HG03521 (cell line): ENCODE measurements at regions not wholly inside any gene's neighbourhood (a gene's known extent, or its start where the extent isn't known, plus 50 kb on each side); places are given as distances from the start of the nearest gene placed in this dataset.
A peak's percentile ranks its signal among the peaks of the same experiment; 100 is the strongest.
"Not testable (repeated sequence)": the region's sequence is repeated elsewhere in the genome, so short reads cannot be mapped to it uniquely, and the experiment has no call there.

Source experiments
- ATAC-seq: cut with Tn5 transposase; IDR thresholded peaks from one replicate; pipeline ENCODE4 v1.9.1; 2021; ENCODE audit warnings: mild to moderate bottlenecking, moderate library complexity; ENCODE audit not compliant: unreplicated experiment

DNA sequence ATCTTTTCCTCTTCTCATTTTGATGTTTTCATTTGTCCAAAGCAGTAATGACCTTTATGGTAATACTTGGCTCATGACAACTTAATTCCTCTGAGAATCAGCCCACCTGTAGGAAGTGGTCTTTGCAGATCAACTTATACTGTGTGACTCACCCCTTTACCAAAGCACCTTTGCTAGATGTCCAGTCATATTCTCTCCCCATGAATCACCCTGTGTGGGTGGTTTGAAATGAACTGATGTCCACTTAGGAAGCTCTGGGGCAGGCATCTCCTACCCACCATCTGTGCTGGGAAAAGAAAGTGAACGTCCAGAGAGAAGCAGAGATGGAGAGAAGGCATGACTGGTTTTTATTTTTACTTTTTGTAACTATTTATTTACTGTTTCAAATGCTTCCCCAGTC, 410.3 kb downstream of the KIF20B start:
- ATAC-seq = no peak

DNA sequence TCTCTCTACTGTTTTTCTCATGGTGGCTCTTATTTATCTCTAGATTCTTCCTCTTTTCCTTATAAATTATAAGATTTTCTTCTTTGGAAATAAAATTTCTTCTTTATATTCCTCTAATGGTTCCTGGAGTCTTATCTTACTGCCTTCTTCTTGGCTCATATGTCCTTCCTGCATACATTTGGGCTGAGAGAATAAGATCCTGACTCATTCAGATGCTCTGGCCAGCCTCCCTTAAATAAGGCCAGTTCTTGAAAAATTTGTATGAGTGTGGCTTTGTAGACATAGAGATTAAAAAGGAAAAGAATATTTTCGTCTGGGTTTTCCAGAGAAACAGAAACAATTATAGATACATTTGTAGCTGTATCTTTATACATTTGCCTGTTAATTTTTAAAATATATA, 411.3 kb downstream of the KIF20B start:
- ATAC-seq = no peak

DNA sequence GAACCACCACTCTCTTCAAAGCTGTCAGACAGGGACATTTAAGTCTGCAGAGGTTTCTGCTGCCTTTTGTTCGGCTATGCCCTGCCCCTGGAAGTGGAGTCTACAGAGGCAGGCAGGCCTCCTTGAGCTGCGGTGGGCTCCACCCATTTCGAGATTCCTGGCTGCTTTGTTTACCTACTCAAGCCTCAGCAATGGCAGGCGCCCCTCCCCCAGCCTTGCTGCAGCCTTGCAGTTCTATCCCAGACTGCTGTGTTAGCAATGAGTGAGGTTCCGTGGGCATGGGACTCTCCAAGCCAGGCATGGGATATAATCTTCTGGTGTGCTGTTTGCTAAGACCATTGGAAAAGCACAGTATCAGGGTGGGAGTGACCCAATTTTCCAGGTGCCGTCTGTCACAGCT, 417.2 kb downstream of the KIF20B start:
- not testable (repeated sequence) for ATAC-seq

DNA sequence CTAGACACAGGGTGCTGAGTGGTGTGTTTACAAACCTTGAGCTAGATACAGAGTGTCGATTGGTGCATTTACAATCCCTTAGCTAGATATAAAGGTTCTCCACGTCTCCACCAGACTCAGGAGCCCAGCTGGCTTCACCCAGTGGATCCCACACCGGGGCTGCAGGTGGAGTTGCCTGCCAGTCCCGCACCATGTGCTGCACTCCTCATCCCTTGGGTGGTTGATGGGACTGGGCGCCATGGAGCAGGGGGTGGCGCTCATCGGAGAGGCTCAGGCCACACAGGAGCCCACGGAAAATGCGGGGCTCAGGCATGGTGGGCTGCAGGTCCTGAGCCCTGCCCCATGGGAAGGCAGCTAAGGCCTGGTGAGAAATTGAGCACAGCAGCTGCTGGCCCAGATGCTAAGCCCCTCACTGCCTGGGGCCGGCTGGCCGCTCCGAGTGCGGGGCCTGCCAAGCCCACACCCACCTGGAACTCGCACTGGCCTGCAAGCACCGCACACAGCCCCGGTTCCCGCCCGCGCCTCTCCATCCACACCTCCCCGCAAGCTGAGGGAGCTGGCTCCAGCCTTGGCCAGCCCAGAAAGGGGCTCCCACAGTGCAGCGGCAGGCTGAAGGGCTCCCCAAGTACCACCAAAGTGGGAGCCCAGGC, 418.4 kb downstream of the KIF20B start:
- not testable (repeated sequence) for ATAC-seq

DNA sequence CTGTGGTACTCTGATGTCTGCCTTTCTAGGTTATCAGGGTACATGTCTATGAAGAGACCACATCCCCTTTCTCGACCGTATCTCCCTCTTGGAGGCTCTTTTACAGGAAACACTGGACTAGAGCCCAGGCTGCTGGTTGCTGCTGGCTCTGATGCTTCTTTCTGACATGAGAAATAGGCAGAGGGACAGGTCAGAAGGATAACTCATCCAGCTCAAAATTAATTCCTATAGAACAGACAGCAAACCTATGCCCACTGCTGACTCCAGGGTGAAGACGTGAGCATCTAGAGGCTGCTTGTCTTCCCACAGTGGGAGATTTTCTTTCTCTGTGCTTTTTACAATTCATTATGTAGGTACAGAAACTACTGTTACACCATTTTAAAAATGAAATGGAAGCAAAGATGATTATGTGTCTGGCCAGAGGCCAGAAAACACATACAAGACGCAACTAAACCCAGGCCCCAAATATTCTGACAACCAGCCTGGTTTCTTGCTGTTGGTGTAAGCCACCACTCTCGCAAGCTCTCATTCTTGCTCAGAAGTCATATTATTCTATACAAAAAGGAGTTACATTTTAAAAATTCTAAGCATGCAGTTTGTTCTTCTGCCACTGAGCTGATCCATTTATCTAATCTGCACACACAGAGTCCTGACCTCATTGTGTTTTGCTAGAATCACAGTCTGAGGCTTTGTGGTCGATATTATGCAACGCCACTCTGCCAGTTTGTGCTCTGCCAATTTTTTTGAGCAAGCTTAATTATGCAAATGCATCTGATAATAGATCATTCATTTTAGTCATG, 424.3 kb downstream of the KIF20B start:
- ATAC-seq = no peak

DNA sequence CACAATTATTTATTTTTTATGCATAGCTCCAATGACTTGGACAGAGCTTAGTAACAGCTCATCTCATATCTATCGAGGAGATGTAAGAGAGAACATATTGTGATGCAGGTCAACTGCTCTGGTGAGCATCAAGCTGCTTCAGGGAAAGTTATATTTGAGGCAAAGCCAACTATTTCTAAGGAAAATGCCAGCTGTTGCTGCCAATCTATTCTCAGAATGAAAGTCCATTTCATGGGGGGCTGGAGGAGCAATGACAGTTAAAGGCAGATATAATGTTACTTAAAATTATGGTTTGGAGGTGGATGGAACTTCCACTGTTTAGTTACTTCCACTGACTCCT, 424.8 kb downstream of the KIF20B start:
- ATAC-seq = no peak

DNA sequence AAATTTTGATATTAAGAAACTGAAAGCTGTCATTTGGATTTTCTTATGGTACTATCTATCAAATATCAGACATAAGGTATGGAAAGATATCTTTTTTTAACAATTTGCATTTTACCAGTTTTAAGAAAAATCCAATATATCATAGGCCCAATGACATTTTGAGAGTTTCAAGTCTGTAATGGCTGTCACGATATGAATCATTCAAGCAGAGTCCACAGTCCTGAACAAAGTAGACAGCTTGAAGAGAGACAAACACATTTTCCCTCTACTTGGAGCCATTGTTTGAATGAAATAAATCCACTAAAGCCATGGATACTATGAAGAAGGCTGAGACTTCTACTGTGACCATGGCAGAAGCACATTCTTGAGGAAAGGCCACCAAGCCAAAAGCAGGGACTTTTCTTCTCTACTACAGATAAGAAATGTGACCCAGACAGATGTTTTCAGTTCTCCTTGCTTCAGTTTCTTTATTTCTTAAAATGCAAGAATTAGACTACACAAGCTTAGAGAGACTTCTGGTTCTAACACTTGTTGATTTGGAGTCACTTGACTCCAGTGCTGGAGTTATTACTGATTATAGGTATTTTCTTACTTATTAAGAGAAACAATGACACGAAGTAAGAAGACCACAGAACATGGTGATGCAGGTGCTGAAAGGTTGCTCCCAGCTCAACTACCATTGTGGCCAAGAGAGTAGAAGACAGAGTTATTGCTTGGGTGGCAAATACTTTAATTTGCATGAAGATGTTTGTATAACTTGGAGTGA, 429.1 kb downstream of the KIF20B start:
- peak; percentile 48 for ATAC-seq

DNA sequence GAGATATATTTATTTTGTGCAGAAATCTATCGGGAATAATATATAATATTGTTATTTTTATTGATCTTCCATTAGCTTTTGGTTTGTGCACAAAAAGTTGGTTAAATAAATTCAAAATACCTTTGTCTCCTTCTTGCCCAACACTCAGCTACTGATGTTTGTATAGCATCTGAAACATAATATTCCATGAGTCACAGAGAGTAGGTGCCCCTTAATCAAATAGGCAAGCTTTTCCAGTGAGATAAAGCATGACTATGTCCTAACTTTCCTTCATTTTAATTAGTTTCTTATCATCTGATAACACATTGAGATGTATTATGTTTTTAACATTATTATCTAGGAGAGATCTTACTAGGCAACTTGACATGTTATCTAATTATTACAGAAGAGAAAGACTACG, 432.2 kb downstream of the KIF20B start:
- ATAC-seq = no peak

DNA sequence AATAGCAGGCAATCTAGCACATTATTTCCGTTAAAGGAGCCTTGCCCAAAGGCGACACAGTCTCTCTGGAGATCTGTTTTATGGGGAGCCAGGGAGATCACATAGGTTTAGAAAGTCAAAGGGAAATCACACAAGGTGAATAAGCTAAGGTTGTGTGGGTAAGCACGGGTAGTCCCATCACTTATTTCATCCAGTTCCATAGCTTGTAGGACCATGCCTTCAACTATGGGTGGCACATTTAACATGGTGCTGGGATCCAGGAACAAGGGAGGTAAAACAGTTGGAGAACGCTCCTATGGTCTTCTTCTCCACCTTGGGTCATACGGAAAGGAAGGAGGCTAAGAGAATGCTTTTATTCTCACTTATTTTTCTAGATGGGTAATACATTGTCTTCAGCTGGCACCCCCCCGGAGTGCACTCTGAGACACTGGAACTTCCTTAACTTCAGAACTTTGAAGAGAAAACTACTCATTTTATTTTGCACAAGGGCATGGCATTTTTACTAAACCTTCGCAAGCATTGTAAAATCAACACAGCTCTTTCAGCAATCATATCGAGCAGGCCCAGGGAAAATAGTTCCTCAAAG, 435.4 kb downstream of the KIF20B start:
- ATAC-seq = no peak

DNA sequence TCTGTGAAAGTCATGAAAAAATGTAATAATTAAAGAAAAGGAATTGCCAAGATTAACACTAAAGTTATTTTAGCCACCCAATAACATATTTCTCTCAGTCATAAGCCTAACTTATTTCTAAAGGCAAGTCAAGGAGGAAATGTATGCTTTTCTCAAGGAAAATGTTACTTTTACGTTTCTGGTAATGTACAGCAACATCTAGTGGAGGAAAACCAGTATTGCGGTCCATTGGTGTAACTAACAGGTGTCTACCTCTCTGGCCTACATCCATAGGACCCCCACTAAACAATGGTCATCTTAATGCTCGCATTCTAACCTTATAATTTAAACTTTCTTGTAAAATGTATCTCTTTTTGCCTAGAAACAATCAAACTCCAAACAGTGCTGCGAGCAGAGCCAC, 437.5 kb downstream of the KIF20B start:
- ATAC-seq = no peak

DNA sequence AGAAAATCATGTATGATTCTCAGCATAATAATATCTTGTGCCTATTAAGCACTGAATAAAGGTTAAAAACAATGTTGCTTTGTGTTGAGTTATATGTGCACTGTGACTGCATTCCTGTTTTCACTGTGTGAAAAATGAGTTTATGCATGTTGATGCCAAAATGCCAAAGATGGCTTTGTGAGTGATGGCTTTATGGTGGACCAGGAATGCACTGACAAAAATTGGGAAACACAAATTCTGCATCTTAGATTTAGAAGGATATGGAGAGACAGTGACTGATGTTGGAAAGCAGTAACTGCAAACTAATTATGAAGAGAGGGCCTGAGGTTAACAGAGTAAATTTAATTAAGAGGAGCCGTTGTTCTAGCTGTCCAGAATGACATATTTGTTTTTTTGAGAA, 440.4 kb downstream of the KIF20B start:
- no peak for ATAC-seq

DNA sequence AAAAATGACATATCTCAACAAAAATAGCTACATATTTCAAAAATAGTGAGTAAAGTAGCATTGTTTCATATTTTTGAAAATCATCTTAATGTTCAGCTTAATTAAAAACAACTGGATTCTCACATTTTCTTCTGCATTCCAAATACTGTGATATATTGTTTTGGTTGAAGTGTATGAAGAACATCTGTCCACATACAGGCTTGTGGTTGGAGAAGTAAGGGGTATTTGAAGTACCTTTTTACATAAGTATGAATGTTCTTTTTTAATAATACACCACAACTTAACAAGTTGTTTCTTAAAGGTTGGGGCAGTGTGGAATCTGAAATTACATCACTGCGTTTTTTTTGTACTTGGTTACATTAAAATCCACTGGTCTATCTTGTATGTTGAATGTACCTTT, 442.5 kb downstream of the KIF20B start:
- ATAC-seq = no peak

DNA sequence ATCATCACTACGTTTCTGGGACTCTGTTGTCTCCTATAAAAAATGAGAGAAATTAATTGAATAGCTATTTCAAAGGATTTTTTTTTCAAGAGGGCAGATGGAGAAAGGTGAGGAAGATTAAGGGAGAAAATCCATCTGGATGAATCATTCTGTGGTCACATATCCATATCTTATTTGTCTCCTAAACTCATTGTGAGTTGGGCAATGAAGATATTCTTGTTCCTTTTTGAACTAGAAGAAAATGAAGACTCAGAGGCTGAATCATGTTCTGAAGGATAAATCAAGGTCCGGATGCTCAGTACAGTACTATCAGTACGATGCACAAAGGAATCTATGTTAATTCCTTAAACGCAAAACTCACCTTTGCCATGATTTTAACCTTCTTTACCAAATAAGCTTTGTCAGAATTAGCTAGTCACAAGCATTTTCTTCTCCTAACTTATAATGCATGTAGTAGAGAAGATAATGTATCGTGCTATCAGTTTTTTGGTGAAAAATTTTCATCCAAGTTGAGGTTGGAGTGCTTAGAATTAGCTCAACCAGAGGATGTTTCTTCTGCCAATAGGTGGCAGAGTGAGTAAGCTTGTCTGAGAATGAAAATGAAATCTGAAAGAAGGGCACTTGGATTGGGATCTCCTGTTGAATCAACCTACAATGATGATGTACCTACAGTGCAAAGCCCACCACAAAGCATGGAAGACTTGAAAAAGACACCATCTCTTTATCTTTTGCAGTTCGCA, 446.9 kb downstream of the KIF20B start:
- ATAC-seq = no peak

DNA sequence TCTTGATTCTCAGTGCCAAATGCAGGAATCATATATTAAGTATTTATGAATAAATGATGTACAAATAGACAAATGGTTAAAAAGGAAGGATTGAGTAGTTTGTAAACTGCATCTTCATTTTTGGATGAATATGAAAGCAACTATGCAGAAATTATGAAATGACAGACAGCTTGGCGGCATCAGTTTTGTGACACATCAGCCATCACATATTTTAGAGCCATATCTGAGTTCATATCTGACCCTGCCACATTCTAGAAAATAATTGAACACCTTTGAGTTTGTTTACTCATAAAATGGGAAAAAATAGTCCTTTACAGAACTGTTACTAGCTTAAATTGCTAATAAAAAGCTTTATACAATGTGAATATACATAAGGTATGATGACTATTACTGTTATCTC, 448.2 kb downstream of the KIF20B start:
- no peak for ATAC-seq

DNA sequence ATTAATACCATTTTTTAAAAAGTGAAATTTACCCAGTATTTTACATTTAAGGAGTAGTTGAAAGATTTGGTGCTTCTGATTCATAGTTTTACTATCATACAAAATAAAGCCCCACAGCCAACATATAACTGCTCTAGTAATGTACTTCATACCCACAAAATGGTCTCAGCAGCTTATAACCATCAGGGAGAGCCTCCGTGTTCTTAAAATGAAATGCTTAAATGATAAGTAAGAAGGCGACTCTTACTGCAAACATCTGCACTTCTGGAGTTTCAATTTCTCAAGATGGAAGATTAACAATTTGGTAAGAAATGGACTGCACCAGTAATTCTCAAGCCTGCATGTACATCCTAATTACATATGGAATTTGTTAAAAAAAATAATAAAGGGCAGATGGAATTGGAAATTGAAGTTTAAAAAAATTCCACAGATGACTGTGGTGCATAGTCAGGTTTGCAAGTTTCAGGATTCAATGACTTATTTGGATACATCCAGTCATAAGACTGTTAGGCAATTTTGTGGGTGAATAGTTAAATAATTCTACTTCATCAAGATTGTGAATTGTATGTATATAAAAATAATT, 461.0 kb downstream of the KIF20B start:
- no peak for ATAC-seq

DNA sequence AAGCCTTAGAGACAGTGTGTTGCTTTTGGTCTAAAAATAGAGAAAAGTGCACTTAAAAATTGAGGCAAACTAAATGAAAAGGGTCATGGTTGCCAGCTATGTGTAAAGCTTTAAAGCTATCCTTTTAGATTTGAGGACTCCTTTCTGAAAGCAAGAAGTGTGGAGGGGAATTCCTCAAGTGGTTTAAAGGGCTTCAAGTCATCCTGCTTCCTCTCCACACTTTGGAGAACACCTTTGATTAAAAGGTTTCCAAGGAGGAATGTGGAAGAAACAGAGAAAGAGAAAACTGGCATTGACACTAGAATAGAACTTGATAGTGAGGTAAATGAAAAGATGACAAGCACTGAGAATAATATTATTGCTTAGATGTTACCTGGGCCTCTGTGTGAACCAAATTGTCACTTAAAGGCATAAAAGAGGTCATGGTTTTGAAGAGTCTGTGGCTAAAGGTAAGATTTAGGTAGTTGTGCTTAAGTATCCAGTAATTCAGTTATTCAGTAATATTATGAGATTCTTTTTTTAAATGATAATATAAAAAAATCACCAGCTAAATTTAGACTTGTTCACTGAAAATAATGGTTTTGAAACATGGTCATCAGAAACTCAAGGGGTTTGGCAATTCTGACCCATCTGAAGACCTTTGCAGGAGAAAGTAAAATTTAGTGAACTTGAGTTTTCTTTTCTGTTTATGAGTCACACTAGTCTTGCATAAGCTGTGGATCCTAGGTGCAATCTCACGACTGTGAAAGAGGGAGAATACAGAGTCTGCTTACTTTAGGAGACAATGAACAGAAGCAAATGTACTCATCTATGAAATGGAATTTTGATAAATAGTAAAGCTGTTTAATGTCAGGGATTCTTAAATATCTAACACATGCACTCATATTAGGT, 466.0 kb downstream of the KIF20B start:
- peak; percentile 69 for ATAC-seq

DNA sequence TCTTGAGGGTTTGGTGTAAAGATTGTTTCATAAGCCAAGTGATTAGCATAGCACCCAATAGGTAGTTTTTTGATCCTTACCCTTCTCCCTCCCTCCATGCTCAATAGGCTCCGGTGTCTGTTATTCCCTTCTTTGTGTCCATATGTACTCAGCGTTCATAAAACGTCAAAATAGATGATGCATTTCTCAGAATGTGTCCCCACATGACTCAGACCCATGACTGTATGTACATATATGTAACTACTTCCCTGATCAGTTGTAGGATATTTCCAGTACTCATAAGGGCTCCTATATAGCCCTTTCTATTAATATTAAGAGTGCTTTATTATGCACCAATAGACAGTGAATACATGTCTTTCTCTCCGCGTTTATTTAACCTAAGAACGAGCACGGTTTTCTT, 466.9 kb downstream of the KIF20B start:
- no peak for ATAC-seq

DNA sequence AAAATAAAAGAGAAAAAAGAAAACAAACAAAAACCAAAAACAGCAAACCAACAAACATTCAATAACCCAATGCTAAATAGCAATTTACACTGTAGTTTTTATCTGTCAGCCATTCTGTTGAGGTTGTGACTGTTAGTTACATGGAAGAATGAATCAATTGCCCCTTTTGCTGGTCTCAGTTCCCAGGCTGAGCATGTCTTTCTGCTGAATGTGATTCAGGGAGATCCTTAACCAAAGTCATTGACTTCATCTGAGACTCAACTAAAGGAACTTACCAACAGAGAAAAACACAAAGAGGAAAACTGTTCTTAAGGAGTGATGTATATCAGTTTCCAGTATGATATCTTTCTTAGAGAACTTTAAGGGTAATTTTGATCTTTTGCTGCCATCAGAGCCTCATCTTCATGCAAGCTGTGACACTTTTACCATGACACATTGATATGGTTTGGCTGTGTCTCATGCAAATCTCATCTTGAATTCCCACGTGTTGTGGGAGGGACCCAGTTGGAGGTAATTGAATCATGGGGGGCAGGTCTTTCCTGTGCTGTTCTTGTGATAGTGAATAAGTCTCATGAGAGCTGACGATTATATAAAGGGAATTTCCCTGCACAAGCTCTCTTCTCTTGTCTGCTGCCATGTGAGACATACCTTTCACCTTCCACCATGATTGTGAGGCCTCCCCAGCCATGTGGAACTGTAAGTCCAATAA, 469.8 kb downstream of the KIF20B start:
- ATAC-seq = no peak

DNA sequence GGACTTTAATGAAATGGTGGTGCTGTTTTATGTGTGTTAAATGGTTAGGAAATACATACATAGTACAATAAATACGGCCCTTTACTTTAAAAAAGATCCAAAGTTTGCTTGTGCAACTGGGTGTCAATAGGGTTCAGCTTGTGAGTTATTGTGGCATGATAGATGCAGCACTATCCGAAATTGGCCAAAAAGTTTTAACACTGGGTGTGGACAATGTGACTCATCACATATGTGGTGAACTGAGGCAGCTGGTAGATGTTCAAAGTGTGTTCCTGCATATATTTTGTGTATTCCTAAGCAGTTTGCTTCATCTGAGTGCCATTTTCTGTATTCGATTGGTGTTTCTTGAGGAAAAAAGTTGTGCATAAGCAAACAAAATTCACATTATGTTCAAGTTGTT, 473.1 kb downstream of the KIF20B start:
- no peak for ATAC-seq
